ENCODE measurements at regions not wholly inside any gene's neighbourhood (a gene's known extent, or its start where the extent isn't known, plus 50 kb on each side); places are given as distances from the start of the nearest gene placed in this dataset.

- Histone ChIP-seq H3K27ac (ENCODE audit: insufficient read depth, low read depth, low read length, poor library complexity, severe bottlenecking) (no peak overlapping the region), H3K4me1 (ENCODE audit: control insufficient read depth, insufficient read depth, low read length) (no peaks in the 10 kb centered on the region), H3K9me3 (ENCODE audit: control insufficient read depth, low read length) (no peaks in the 10 kb centered on the region), H3K27me3 (ENCODE audit: control insufficient read depth, insufficient read depth, low read length, poor library complexity, severe bottlenecking) (no peaks in the 10 kb centered on the region), H3K4me3 (ENCODE audit: insufficient read depth, low read depth, low read length) (no peak overlapping the region), H3K36me3 (ENCODE audit: control insufficient read depth, insufficient read depth, low read length) (no peaks in the 10 kb centered on the region)
- WGBS, 2 experiments: 96% methylated on average over 3 of the region's 3 CpGs
These were observed 72.0 kb upstream of the HMGCLL1 start for GRCh38 chr6:55651015-55651414.

- H3K27ac ChIP-seq (ENCODE audit: insufficient read depth, low read depth, low read length, poor library complexity, severe bottlenecking): no peak overlapping the region
- no peaks in the 10 kb centered on the region for H3K36me3 ChIP-seq (ENCODE audit: control insufficient read depth, insufficient read depth, low read length)
- H3K4me1 ChIP-seq (ENCODE audit: control insufficient read depth, insufficient read depth, low read length): no peaks in the 10 kb centered on the region
- no peaks in the 10 kb centered on the region for H3K27me3 ChIP-seq (ENCODE audit: control insufficient read depth, insufficient read depth, low read length, poor library complexity, severe bottlenecking)
- H3K9me3 ChIP-seq (ENCODE audit: control insufficient read depth, low read length): no peaks in the 10 kb centered on the region
- no peak overlapping the region for H3K4me3 ChIP-seq (ENCODE audit: insufficient read depth, low read depth, low read length)
These were observed 64.9 kb upstream of the HMGCLL1 start for GRCh38 chr6:55643861-55644260.

- H3K4me3 ChIP-seq (ENCODE audit: insufficient read depth, low read depth, low read length): no peak overlapping the region
- H3K27me3 ChIP-seq (ENCODE audit: control insufficient read depth, insufficient read depth, low read length, poor library complexity, severe bottlenecking): no peaks in the 10 kb centered on the region
- WGBS, 2 experiments: 91 to 94% methylated on average over 2 of the region's 2 CpGs
- no peak overlapping the region for H3K27ac ChIP-seq (ENCODE audit: insufficient read depth, low read depth, low read length, poor library complexity, severe bottlenecking)
- H3K36me3 ChIP-seq (ENCODE audit: control insufficient read depth, insufficient read depth, low read length): no peaks in the 10 kb centered on the region
- no peaks in the 10 kb centered on the region for H3K9me3 ChIP-seq (ENCODE audit: control insufficient read depth, low read length)
- no peaks in the 10 kb centered on the region for H3K4me1 ChIP-seq (ENCODE audit: control insufficient read depth, insufficient read depth, low read length)
These were observed 63.4 kb upstream of the HMGCLL1 start for GRCh38 chr6:55642366-55642765.

GRCh38 chr6:55636406-55637102 is 57.6 kb upstream of the HMGCLL1 start:
- Histone ChIP-seq H3K9me3 (ENCODE audit: control insufficient read depth, low read length) (no peaks in the 10 kb centered on the region), H3K36me3 (ENCODE audit: control insufficient read depth, insufficient read depth, low read length) (no peaks in the 10 kb centered on the region), H3K4me3 (ENCODE audit: insufficient read depth, low read depth, low read length) (no peak overlapping the region), H3K27ac (ENCODE audit: insufficient read depth, low read depth, low read length, poor library complexity, severe bottlenecking) (no peak overlapping the region), H3K4me1 (ENCODE audit: control insufficient read depth, insufficient read depth, low read length) (peaks cover 8% of the 10 kb centered on the region), H3K27me3 (ENCODE audit: control insufficient read depth, insufficient read depth, low read length, poor library complexity, severe bottlenecking) (no peaks in the 10 kb centered on the region)
- WGBS, 2 experiments: 76 to 88% methylated on average over 1 to 2 of the region's 2 CpGs

- no peaks in the 10 kb centered on the region for H3K9me3 ChIP-seq (ENCODE audit: control insufficient read depth, low read length)
- H3K4me1 ChIP-seq (ENCODE audit: control insufficient read depth, insufficient read depth, low read length): peaks cover 8% of the 10 kb centered on the region
- no peaks in the 10 kb centered on the region for H3K27me3 ChIP-seq (ENCODE audit: control insufficient read depth, insufficient read depth, low read length, poor library complexity, severe bottlenecking)
- 89 to 94% methylated on average over 3 of the region's 3 CpGs for WGBS, 2 experiments
- H3K36me3 ChIP-seq (ENCODE audit: control insufficient read depth, insufficient read depth, low read length): no peaks in the 10 kb centered on the region
- H3K4me3 ChIP-seq (ENCODE audit: insufficient read depth, low read depth, low read length): no peak overlapping the region
- H3K27ac ChIP-seq (ENCODE audit: insufficient read depth, low read depth, low read length, poor library complexity, severe bottlenecking): no peak overlapping the region
These were observed 54.5 kb upstream of the HMGCLL1 start for GRCh38 chr6:55633471-55633870.

- 100% methylated on average over 1 of the region's 1 CpG; no CpG with 5 or more reads in 1 of the 2 experiments for WGBS, 2 experiments
- Histone ChIP-seq H3K27me3 (ENCODE audit: control insufficient read depth, insufficient read depth, low read length, poor library complexity, severe bottlenecking) (no peaks in the 10 kb centered on the region), H3K4me1 (ENCODE audit: control insufficient read depth, insufficient read depth, low read length) (peaks cover 8% of the 10 kb centered on the region), H3K27ac (ENCODE audit: insufficient read depth, low read depth, low read length, poor library complexity, severe bottlenecking) (no peak overlapping the region), H3K36me3 (ENCODE audit: control insufficient read depth, insufficient read depth, low read length) (no peaks in the 10 kb centered on the region), H3K9me3 (ENCODE audit: control insufficient read depth, low read length) (no peaks in the 10 kb centered on the region), H3K4me3 (ENCODE audit: insufficient read depth, low read depth, low read length) (no peak overlapping the region)
These were observed 54.0 kb upstream of the HMGCLL1 start for GRCh38 chr6:55632953-55633352.
